Skeletal muscle tissue (tissue), 3 donors: ENCODE measurements at regions not wholly inside any gene's neighbourhood (a gene's known extent, or its start where the extent isn't known, plus 50 kb on each side); places are given as distances from the start of the nearest gene placed in this dataset.

ENCODE experiments used
- H3K27ac ChIP-seq: one replicate; pipeline ENCODE4 v1.7.0; 2013; ENCODE audit warnings: mild to moderate bottlenecking, low read depth, low read length, inconsistent platforms
- H3K27me3 ChIP-seq, 3 donors: one replicate each; pipeline ENCODE4 v1.7.0; 2013; ENCODE audit warnings: low read length in 3 of 3; ENCODE audit not compliant: control insufficient read depth in 3 of 3, insufficient read depth in 3 of 3
- H3K36me3 ChIP-seq, 3 donors: one replicate each; pipeline ENCODE4 v1.7.0; 2013; ENCODE audit warnings: low read length in 3 of 3; ENCODE audit not compliant: control insufficient read depth in 3 of 3, insufficient read depth in 3 of 3
- H3K4me1 ChIP-seq, 3 donors: one replicate each; pipeline ENCODE4 v1.7.0; 2013; ENCODE audit warnings: low read length in 3 of 3, mild to moderate bottlenecking in 3 of 3; ENCODE audit not compliant: control insufficient read depth in 3 of 3, insufficient read depth in 3 of 3
- H3K4me3 ChIP-seq, 3 donors: one replicate each; pipeline ENCODE4 v1.7.0; 2013; ENCODE audit warnings: low read length in 3 of 3
- H3K9ac ChIP-seq, 3 donors: one replicate each; pipeline ENCODE4 v1.7.0; 2013; ENCODE audit warnings: low read length in 3 of 3, mild to moderate bottlenecking in 3 of 3, moderate library complexity in 2 of 3, low read depth in 1 of 3
- H3K9me3 ChIP-seq, 3 donors: one replicate each; pipeline ENCODE4 v1.7.0; 2013; ENCODE audit warnings: low read length in 3 of 3; ENCODE audit not compliant: control insufficient read depth in 3 of 3
- donor health status: Osteomylitis.

- Histone ChIP-seq H3K27me3 (peaks cover 0 to 20% (median 18%) of the 10 kb centered on the region in 3 donors), H3K27ac (no peak overlapping the region), H3K9ac (no peak overlapping the region), H3K36me3 (no peaks in the 10 kb centered on the region), H3K4me1 (peaks cover 4 to 15% (median 13%) of the 10 kb centered on the region in 3 donors), H3K9me3 (peaks cover 0 to 4% (median 0%) of the 10 kb centered on the region in 3 donors), H3K4me3 (no peak overlapping the region)
Measured at GRCh38 chr17:5719976-5720375, 135.7 kb upstream of the NLRP1 start.

- Histone ChIP-seq H3K36me3 (no peaks in the 10 kb centered on the region), H3K27ac (no peak overlapping the region), H3K4me3 (no peak overlapping the region)
Measured at GRCh38 chr17:5730373-5730772, 146.1 kb upstream of the NLRP1 start.

GRCh38 chr17:5740937-5741336 is 156.6 kb upstream of the NLRP1 start:
- Histone ChIP-seq H3K27ac (no peak overlapping the region), H3K4me1 (peaks cover 0 to 2% (median 0%) of the 10 kb centered on the region in 3 donors), H3K9ac (no peak overlapping the region), H3K4me3 (no peak overlapping the region), H3K36me3 (no peaks in the 10 kb centered on the region), H3K27me3 (peaks cover 0 to 16% (median 0%) of the 10 kb centered on the region in 3 donors), H3K9me3 (no peaks in the 10 kb centered on the region)

More at GRCh38 chr17:5730373-5730772, 146.1 kb upstream of the NLRP1 start:
- Histone ChIP-seq H3K4me1 (no peaks in the 10 kb centered on the region), H3K27me3 (peaks cover 0 to 15% (median 13%) of the 10 kb centered on the region in 3 donors), H3K9ac (no peak overlapping the region), H3K9me3 (no peaks in the 10 kb centered on the region)

- Histone ChIP-seq H3K27me3 (peaks cover 0 to 16% (median 0%) of the 10 kb centered on the region in 3 donors), H3K4me1 (peaks cover 0 to 2% (median 0%) of the 10 kb centered on the region in 3 donors), H3K4me3 (no peak overlapping the region), H3K9ac (no peak overlapping the region), H3K36me3 (no peaks in the 10 kb centered on the region), H3K27ac (no peak overlapping the region), H3K9me3 (no peaks in the 10 kb centered on the region)
Measured at GRCh38 chr17:5741810-5742209, 157.5 kb upstream of the NLRP1 start.

GRCh38 chr17:5745111-5745813 is 161.0 kb upstream of the NLRP1 start:
- H3K4me1 ChIP-seq: peaks cover 0 to 2% (median 0%) of the 10 kb centered on the region in 3 donors
- H3K9ac ChIP-seq: no peak overlapping the region
- H3K9me3 ChIP-seq: no peaks in the 10 kb centered on the region
- H3K27me3 ChIP-seq: peaks cover 0 to 11% (median 2%) of the 10 kb centered on the region in 3 donors
- H3K27ac ChIP-seq: no peak overlapping the region
- H3K36me3 ChIP-seq: no peaks in the 10 kb centered on the region
- no peak overlapping the region for H3K4me3 ChIP-seq

- H3K4me1 ChIP-seq: peaks cover 0 to 2% (median 0%) of the 10 kb centered on the region in 3 donors
- no peaks in the 10 kb centered on the region for H3K36me3 ChIP-seq
- no peak overlapping the region for H3K27ac ChIP-seq
- H3K27me3 ChIP-seq: peaks cover 0 to 4% (median 2%) of the 10 kb centered on the region in 3 donors
- no peaks in the 10 kb centered on the region for H3K9me3 ChIP-seq
- no peak overlapping the region for H3K9ac ChIP-seq
- no peak overlapping the region for H3K4me3 ChIP-seq
Measured at GRCh38 chr17:5747276-5747675, 163.0 kb upstream of the NLRP1 start.

GRCh38 chr17:5747964-5748363 is 163.7 kb upstream of the NLRP1 start:
- Histone ChIP-seq H3K4me3 (no peak overlapping the region), H3K9ac (no peak overlapping the region), H3K36me3 (no peaks in the 10 kb centered on the region), H3K27ac (no peak overlapping the region), H3K9me3 (no peaks in the 10 kb centered on the region), H3K27me3 (peaks cover 0 to 2% (median 0%) of the 10 kb centered on the region in 3 donors), H3K4me1 (peaks cover 0 to 2% (median 0%) of the 10 kb centered on the region in 3 donors)

GRCh38 chr17:5753421-5753820 is 169.1 kb upstream of the NLRP1 start:
- no peaks in the 10 kb centered on the region for H3K9me3 ChIP-seq
- no peak overlapping the region for H3K27ac ChIP-seq
- H3K4me3 ChIP-seq: no peak overlapping the region
- no peak overlapping the region for H3K9ac ChIP-seq
- H3K27me3 ChIP-seq: peaks cover 2 to 25% (median 19%) of the 10 kb centered on the region in 3 donors
- H3K36me3 ChIP-seq: no peaks in the 10 kb centered on the region
- no peaks in the 10 kb centered on the region for H3K4me1 ChIP-seq

- Histone ChIP-seq H3K27me3 (peaks cover 2 to 37% (median 30%) of the 10 kb centered on the region in 3 donors), H3K4me1 (no peaks in the 10 kb centered on the region), H3K27ac (no peak overlapping the region), H3K9ac (no peak overlapping the region), H3K9me3 (no peaks in the 10 kb centered on the region), H3K36me3 (no peaks in the 10 kb centered on the region), H3K4me3 (no peak overlapping the region)
Measured at GRCh38 chr17:5757314-5757907, 173.1 kb upstream of the NLRP1 start.

- no peaks in the 10 kb centered on the region for H3K36me3 ChIP-seq
- no peaks in the 10 kb centered on the region for H3K4me1 ChIP-seq
- no peaks in the 10 kb centered on the region for H3K9me3 ChIP-seq
- no peak overlapping the region for H3K4me3 ChIP-seq
- H3K9ac ChIP-seq: no peak overlapping the region
- no peak overlapping the region for H3K27ac ChIP-seq
- peaks cover 2 to 48% (median 38%) of the 10 kb centered on the region in 3 donors for H3K27me3 ChIP-seq
Measured at GRCh38 chr17:5758651-5759050, 174.3 kb upstream of the NLRP1 start.
